Tibial artery (tissue), 4 donors: ENCODE measurements at regions not wholly inside any gene's neighbourhood (a gene's known extent, or its start where the extent isn't known, plus 50 kb on each side); places are given as distances from the start of the nearest gene placed in this dataset.

Source experiments
- DNase-seq, 2 donors: peaks; one replicate each; pipeline ENCODE4 v3.0.0-alpha.2; 2019
- H3K27ac ChIP-seq, 2 donors: fragments of 200-600 bp; sonication (generic) in 1 of 2; 1 replicate in 1 of 2; 2 replicates in 1 of 2; pipeline ENCODE4 v1.5.1; 2018 to 2019; ENCODE audit warnings: mild to moderate bottlenecking in 1 of 2
- H3K27me3 ChIP-seq, 2 donors: fragments of 200-600 bp; sonication (generic) in 1 of 2; one replicate each; pipeline versions ENCODE4 v1.5.1 to v1.6.0; 2016 to 2019
- H3K36me3 ChIP-seq, 3 donors: fragments of 200-600 bp; sonication (generic) in 2 of 3; one replicate each; pipeline ENCODE4 v1.5.1; 2016 to 2019; ENCODE audit warnings: mild to moderate bottlenecking in 2 of 3
- H3K4me1 ChIP-seq, 4 donors: fragments of 200-600 bp; sonication (generic) in 2 of 4; 1 replicate in 3 of 4; 2 replicates in 1 of 4; pipeline ENCODE4 v1.5.1; 2016 to 2019
- H3K4me3 ChIP-seq, 2 donors: fragments of 200-600 bp; sonication (generic) in 1 of 2; 1 replicate in 1 of 2; 2 replicates in 1 of 2; pipeline ENCODE4 v1.5.1; 2018 to 2019; ENCODE audit warnings: mild to moderate bottlenecking in 2 of 2
- H3K9me3 ChIP-seq, 3 donors: fragments of 200-600 bp; sonication (generic) in 1 of 3; one replicate each; pipeline ENCODE4 v1.5.1; 2016 to 2019
- intact Hi-C: fragments of 100-400 bp; cut with DNase I; formaldehyde crosslinking; loops from one replicate; pipeline ENCODE4 v1.15.0; 2023; ENCODE audit warnings: low total_unique reads
- TF ChIP-seq, protein P1 (sequence below), 2 experiments: fragments of 200-600 bp in 1 of 2; fragments of 450-650 bp in 1 of 2; IDR thresholded peaks; one replicate each; pipeline ENCODE4 v1.5.1; 2017 to 2019; ENCODE audit warnings: antibody characterized with exemption in 2 of 2, mild to moderate bottlenecking in 1 of 2, moderate library complexity in 1 of 2

DNA sequence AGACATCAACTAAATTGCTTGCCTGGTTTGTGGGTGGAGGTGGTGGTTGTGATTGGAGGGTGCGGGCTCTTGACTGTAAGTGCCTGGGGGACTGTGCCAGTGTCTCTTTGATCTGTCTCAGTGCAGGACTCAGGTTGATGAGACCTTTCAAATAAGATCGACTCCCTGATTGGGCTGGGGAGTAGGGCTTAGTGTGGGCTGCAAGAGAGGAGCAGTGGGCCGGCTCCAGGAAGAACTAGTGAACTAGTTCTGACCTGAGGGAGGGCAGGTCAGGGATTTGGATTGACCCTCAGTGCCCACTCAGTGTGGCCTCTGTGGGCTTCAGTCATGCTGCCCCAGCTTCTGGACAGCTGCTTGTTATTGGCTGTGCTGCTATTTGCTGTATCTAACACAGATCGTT, 130.6 kb upstream of the CACNA1E start:
- no peak overlapping the region for H3K27ac ChIP-seq
- no peaks in the 10 kb centered on the region for H3K9me3 ChIP-seq
- no peak overlapping the region for H3K4me3 ChIP-seq
- no peak for DNase-seq
- H3K27me3 ChIP-seq: no peaks in the 10 kb centered on the region
- no peaks in the 10 kb centered on the region for H3K4me1 ChIP-seq
- intact Hi-C loops: no loop called here
- H3K36me3 ChIP-seq: no peaks in the 10 kb centered on the region
- TF ChIP-seq, protein P1, sequence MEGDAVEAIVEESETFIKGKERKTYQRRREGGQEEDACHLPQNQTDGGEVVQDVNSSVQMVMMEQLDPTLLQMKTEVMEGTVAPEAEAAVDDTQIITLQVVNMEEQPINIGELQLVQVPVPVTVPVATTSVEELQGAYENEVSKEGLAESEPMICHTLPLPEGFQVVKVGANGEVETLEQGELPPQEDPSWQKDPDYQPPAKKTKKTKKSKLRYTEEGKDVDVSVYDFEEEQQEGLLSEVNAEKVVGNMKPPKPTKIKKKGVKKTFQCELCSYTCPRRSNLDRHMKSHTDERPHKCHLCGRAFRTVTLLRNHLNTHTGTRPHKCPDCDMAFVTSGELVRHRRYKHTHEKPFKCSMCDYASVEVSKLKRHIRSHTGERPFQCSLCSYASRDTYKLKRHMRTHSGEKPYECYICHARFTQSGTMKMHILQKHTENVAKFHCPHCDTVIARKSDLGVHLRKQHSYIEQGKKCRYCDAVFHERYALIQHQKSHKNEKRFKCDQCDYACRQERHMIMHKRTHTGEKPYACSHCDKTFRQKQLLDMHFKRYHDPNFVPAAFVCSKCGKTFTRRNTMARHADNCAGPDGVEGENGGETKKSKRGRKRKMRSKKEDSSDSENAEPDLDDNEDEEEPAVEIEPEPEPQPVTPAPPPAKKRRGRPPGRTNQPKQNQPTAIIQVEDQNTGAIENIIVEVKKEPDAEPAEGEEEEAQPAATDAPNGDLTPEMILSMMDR (IDR thresholded peaks at IDR 0.05): no peak

DNA sequence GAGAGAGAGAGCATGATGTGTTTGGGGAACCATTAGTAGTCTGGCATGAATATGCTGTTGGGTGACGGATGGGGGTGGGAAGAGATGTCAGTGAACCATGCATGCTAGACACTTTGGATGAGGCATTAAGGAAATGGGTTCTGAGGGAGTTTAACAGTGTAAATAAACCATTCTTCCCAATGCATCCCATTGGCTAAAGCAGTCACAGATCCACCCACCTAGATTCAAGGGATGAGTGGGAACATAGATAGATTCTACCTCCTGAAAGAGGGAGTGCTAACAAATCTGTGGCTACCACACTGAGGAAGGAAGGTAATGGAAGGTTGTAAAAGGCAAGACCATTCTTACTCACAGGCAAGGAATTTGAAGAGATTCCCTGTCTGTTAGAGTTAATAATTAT, 129.8 kb upstream of the CACNA1E start:
- Histone ChIP-seq H3K9me3 (no peaks in the 10 kb centered on the region), H3K4me3 (no peak overlapping the region), H3K27me3 (no peaks in the 10 kb centered on the region), H3K27ac (no peak overlapping the region), H3K4me1 (no peaks in the 10 kb centered on the region), H3K36me3 (no peaks in the 10 kb centered on the region)
- DNase-seq: no peak
- TF ChIP-seq, protein P1 (IDR thresholded peaks at IDR 0.05): no peak
- intact Hi-C loops: no loop called here

DNA sequence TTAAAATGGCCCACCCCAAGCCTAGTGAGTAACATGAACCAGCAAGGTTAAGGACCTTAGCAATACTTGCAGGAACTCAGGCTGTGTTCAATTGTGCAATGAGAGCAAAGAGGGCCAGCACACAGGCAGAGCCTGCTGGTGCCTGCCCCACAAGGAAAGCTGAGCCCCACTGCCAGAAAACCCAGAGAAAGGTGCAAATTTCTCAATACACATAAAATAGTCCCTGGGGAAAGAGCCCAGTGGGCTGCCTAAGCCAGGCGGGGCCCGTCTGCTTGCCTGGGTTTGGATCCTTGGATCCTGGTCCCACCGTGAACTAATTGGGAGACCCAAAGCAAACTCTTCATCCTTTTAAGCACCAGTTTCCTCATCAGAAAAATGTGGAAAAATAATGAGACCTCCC, 128.5 kb upstream of the CACNA1E start:
- DNase-seq: no peak

DNA sequence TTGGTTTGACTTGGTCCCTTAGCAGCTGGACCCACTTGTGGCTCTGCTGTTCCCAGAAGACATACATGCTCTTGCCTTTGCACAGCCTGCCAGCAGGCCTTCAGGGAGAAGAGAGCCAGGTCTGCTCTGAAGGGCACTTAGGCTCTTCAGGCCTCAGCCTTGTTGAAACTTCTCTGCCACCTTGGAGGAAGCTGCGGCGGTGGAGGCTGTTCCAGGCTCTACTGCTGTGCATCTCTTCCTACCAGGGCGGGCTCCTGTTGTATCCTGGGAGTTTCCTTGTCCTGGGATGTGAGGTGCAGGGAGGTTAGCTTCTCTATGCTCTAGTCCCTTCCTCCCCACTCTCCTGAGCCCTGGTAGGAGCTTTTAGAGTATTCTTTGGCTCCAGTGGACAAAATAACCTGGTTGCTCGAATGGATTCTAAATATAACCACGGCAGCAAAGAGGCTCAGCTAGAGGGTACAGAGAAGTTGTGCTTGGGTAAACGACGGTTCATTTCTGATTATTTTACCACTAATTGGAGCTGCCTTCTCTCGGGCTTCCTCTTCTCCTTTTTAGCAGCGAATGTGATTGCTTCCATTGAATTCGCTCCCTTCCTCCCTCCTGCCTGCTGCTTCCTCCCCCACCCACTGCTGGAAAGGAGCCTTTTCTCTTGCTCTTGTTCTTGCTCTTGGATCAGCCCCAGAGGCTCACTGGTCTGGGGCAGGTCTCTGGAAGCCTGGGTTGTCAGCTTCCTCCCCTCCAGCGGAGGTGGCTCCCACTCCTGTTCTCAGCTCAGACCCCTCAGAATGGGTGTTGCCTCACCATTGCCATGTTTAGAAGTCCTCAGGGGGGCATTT, 126.6 kb upstream of the CACNA1E start:
- Histone ChIP-seq H3K27me3 (no peaks in the 10 kb centered on the region), H3K4me3 (no peak overlapping the region), H3K9me3 (no peaks in the 10 kb centered on the region), H3K4me1 (no peaks in the 10 kb centered on the region), H3K27ac (no peak overlapping the region), H3K36me3 (no peaks in the 10 kb centered on the region)
- TF ChIP-seq, protein P1 (IDR thresholded peaks at IDR 0.05): no peak
- intact Hi-C loops: no loop called here
- DNase-seq: no peak

More for the DNA sequence above, 128.5 kb upstream of the CACNA1E start:
- no peaks in the 10 kb centered on the region for H3K4me1 ChIP-seq
- intact Hi-C loops: no loop called here
- TF ChIP-seq, protein P1 (IDR thresholded peaks at IDR 0.05): no peak
- H3K27me3 ChIP-seq: no peaks in the 10 kb centered on the region
- H3K4me3 ChIP-seq: no peak overlapping the region
- H3K27ac ChIP-seq: no peak overlapping the region
- H3K9me3 ChIP-seq: no peaks in the 10 kb centered on the region
- no peaks in the 10 kb centered on the region for H3K36me3 ChIP-seq

DNA sequence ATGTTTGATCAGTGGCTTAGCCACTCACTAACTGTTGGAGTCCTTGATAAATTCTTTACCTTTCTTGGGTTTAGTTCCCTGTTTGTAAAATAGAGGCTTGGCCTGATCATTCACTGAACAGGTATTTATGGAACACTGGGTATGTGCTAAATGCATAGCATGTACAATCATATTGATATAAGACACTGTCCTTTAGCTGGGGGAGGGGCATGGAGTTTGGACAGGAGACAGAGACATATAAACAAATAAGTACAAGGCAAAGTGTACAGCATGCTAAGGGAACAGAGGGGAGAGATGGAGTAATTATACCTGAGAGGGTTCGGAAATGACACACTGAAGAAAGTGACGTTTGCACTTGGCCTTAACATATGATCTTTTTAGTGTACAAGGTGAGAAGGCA, 124.3 kb upstream of the CACNA1E start:
- TF ChIP-seq, protein P1 (IDR thresholded peaks at IDR 0.05): no peak
- no peak overlapping the region for H3K4me3 ChIP-seq

More for the DNA sequence above, 124.3 kb upstream of the CACNA1E start:
- intact Hi-C loops: no loop called here
- no peak for DNase-seq
- H3K36me3 ChIP-seq: no peaks in the 10 kb centered on the region
- peaks cover 0 to 3% of the 10 kb centered on the region in 2 donors for H3K27me3 ChIP-seq
- no peaks in the 10 kb centered on the region for H3K4me1 ChIP-seq
- no peaks in the 10 kb centered on the region for H3K9me3 ChIP-seq
- no peak overlapping the region for H3K27ac ChIP-seq
